Right forelimb (tissue), 1 donor: ENCODE measurements at regions not wholly inside any gene's neighbourhood (a gene's known extent, or its start where the extent isn't known, plus 50 kb on each side); places are given as distances from the start of the nearest gene placed in this dataset.

Experiments
- DNase-seq: peaks from one replicate; pipeline ENCODE4 v3.0.0-alpha.2; 2018

- DNase-seq, result no peak
Observed at GRCh38 chr4:108359986-108360681, 191.4 kb upstream of the LEF1 start.

GRCh38 chr4:108359130-108359985, 190.6 kb upstream of the LEF1 start:
- no peak for DNase-seq

GRCh38 chr4:108355902-108356535, 187.3 kb upstream of the LEF1 start:
- no peak for DNase-seq

- no peak for DNase-seq
Observed at GRCh38 chr4:108355186-108355901, 186.6 kb upstream of the LEF1 start.

- DNase-seq, result no peak
Observed at GRCh38 chr4:108352664-108353308, 184.1 kb upstream of the LEF1 start.

- no peak for DNase-seq
Observed at GRCh38 chr4:108351791-108352190, 183.1 kb upstream of the LEF1 start.

GRCh38 chr4:108350332-108350731, 181.6 kb upstream of the LEF1 start:
- DNase-seq, result no peak

- no peak for DNase-seq
Observed at GRCh38 chr4:108346818-108347210, 178.1 kb upstream of the LEF1 start.

- no peak for DNase-seq
Observed at GRCh38 chr4:108345862-108346817, 177.4 kb upstream of the LEF1 start.

- no peak for DNase-seq
Observed at GRCh38 chr4:108342325-108342970, 173.7 kb upstream of the LEF1 start.

- DNase-seq, result no peak
Observed at GRCh38 chr4:108337923-108338322, 169.2 kb upstream of the LEF1 start.

GRCh38 chr4:108336076-108336475, 167.3 kb upstream of the LEF1 start:
- no peak for DNase-seq

GRCh38 chr4:108335081-108335480, 166.3 kb upstream of the LEF1 start:
- DNase-seq, result no peak

- no peak for DNase-seq
Observed at GRCh38 chr4:108334031-108334430, 165.3 kb upstream of the LEF1 start.

- no peak for DNase-seq
Observed at GRCh38 chr4:108333353-108333942, 164.7 kb upstream of the LEF1 start.

GRCh38 chr4:108331905-108332632, 163.3 kb upstream of the LEF1 start:
- no peak for DNase-seq

- DNase-seq, result no peak
Observed at GRCh38 chr4:108328383-108328732, 159.6 kb upstream of the LEF1 start.

GRCh38 chr4:108327642-108328382, 159.1 kb upstream of the LEF1 start:
- no peak for DNase-seq

GRCh38 chr4:108325561-108325960, 156.8 kb upstream of the LEF1 start:
- no peak for DNase-seq
